HL-60 (cell line): ENCODE measurements at regions not wholly inside any gene's neighbourhood (a gene's known extent, or its start where the extent isn't known, plus 50 kb on each side); places are given as distances from the start of the nearest gene placed in this dataset.

ENCODE experiments used
- DNase-seq, 2 experiments: peaks; one replicate each; pipeline ENCODE4 v3.0.0-alpha.2; 2010 to 2020; ENCODE audit warnings: low read depth in 1 of 2, low spot score in 1 of 2
- H3K27ac ChIP-seq: fragments of 250-450 bp; sonication (Bioruptor Pico); replicated peaks from 2 replicates; pipeline ENCODE4 v1.5.1; 2020; ENCODE audit warnings: mild to moderate bottlenecking, moderate library complexity
- H3K27me3 ChIP-seq: fragments of 250-450 bp; sonication (Bioruptor Pico); 2 replicates; pipeline ENCODE4 v1.5.1; 2021; ENCODE audit warnings: mild to moderate bottlenecking, moderate library complexity; ENCODE audit not compliant: insufficient read depth, poor library complexity, severe bottlenecking
- H3K4me3 ChIP-seq: replicated peaks from 2 replicates; pipeline ENCODE4 v1.5.1; 2011; ENCODE audit warnings: mild to moderate bottlenecking, control low read depth, low read length; ENCODE audit not compliant: insufficient read depth
- GABPA ChIP-seq: IDR thresholded peaks from 2 replicates; pipeline ENCODE4 v1.6.1; 2012; ENCODE audit warnings: low read depth
- POLR2AphosphoS5 ChIP-seq: IDR thresholded peaks from 2 replicates; pipeline ENCODE4 v1.6.1; 2012; ENCODE audit warnings: low read depth
- SPI1 ChIP-seq: IDR thresholded peaks from 2 replicates; pipeline ENCODE4 v1.6.1; 2012; ENCODE audit warnings: low read depth, mild to moderate bottlenecking, borderline replicate concordance
- TF ChIP-seq, protein P1 (sequence below): IDR thresholded peaks from one replicate; pipeline ENCODE4 v1.5.1; 2011; ENCODE audit warnings: low read length, control low read depth, inconsistent platforms; ENCODE audit not compliant: insufficient read depth
- TF ChIP-seq, protein P2 (sequence below): IDR thresholded peaks from 2 replicates; pipeline ENCODE4 v1.6.1; 2012; ENCODE audit warnings: low read depth; ENCODE audit not compliant: insufficient replicate concordance

DNA sequence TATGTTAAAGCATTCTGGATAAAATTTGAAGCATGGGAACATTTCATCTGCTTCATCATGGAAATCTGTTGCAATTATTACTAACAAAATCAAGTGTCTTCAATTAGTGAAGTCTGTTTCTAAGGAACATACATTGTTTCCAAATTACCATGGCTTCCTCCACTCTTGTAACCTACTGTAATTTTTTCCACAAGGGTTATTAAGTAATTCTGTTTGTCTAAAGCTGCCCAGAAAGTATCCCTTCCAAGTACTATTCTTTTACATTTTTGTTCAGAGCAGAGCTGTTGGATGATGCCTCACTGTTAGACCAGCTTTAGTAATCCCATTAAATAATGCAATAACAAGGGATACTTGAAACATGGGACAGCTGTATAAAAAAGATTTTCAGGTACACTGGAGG lies 483.5 kb upstream of the CD180 start:
- TF ChIP-seq, protein P1, sequence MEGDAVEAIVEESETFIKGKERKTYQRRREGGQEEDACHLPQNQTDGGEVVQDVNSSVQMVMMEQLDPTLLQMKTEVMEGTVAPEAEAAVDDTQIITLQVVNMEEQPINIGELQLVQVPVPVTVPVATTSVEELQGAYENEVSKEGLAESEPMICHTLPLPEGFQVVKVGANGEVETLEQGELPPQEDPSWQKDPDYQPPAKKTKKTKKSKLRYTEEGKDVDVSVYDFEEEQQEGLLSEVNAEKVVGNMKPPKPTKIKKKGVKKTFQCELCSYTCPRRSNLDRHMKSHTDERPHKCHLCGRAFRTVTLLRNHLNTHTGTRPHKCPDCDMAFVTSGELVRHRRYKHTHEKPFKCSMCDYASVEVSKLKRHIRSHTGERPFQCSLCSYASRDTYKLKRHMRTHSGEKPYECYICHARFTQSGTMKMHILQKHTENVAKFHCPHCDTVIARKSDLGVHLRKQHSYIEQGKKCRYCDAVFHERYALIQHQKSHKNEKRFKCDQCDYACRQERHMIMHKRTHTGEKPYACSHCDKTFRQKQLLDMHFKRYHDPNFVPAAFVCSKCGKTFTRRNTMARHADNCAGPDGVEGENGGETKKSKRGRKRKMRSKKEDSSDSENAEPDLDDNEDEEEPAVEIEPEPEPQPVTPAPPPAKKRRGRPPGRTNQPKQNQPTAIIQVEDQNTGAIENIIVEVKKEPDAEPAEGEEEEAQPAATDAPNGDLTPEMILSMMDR, result no peak
- TF ChIP-seq GABPA (no peak), POLR2AphosphoS5 (no peak), SPI1 (no peak)
- TF ChIP-seq, protein P2, sequence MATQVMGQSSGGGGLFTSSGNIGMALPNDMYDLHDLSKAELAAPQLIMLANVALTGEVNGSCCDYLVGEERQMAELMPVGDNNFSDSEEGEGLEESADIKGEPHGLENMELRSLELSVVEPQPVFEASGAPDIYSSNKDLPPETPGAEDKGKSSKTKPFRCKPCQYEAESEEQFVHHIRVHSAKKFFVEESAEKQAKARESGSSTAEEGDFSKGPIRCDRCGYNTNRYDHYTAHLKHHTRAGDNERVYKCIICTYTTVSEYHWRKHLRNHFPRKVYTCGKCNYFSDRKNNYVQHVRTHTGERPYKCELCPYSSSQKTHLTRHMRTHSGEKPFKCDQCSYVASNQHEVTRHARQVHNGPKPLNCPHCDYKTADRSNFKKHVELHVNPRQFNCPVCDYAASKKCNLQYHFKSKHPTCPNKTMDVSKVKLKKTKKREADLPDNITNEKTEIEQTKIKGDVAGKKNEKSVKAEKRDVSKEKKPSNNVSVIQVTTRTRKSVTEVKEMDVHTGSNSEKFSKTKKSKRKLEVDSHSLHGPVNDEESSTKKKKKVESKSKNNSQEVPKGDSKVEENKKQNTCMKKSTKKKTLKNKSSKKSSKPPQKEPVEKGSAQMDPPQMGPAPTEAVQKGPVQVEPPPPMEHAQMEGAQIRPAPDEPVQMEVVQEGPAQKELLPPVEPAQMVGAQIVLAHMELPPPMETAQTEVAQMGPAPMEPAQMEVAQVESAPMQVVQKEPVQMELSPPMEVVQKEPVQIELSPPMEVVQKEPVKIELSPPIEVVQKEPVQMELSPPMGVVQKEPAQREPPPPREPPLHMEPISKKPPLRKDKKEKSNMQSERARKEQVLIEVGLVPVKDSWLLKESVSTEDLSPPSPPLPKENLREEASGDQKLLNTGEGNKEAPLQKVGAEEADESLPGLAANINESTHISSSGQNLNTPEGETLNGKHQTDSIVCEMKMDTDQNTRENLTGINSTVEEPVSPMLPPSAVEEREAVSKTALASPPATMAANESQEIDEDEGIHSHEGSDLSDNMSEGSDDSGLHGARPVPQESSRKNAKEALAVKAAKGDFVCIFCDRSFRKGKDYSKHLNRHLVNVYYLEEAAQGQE, result no peak
- no peak overlapping the region for H3K27ac ChIP-seq
- no peak for DNase-seq
- no peaks in the 10 kb centered on the region for H3K27me3 ChIP-seq
- H3K4me3 ChIP-seq, result no peak overlapping the region

DNA sequence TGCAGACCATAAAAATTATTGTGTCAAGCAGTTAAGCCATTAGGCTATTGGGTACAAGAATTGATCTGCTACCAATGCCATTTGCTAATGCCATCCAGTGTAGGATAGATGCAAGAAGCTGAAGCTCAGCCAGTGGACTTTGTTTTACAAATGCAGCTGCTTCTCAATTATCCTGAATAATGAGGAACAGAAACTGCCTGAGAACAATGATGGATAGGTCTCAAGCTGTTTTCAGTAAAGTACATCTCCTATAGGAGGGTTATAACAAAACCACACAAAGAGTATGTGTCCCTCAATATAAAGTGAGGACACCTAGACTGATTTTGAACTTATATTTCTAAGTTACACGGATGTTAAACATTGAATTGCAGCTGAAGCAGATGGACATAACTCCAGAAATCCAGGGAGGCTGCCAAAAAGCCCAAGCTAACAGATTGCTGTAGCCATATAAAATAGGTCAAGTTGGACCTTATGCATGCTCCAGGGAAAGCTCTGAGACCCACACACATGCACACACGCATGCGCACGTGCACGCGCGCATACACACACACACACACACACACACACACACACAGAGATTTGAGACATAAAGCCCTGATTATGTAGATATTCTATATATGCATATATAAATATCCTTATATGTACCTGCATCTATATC lies 482.7 kb upstream of the CD180 start:
- no peak for DNase-seq
- no peaks in the 10 kb centered on the region for H3K27me3 ChIP-seq
- no peak overlapping the region for H3K4me3 ChIP-seq
- no peak overlapping the region for H3K27ac ChIP-seq
- no peak for TF ChIP-seq GABPA
- TF ChIP-seq SPI1, result no peak
- TF ChIP-seq, protein P1, result no peak
- TF ChIP-seq POLR2AphosphoS5, result no peak
- TF ChIP-seq, protein P2, result no peak

DNA sequence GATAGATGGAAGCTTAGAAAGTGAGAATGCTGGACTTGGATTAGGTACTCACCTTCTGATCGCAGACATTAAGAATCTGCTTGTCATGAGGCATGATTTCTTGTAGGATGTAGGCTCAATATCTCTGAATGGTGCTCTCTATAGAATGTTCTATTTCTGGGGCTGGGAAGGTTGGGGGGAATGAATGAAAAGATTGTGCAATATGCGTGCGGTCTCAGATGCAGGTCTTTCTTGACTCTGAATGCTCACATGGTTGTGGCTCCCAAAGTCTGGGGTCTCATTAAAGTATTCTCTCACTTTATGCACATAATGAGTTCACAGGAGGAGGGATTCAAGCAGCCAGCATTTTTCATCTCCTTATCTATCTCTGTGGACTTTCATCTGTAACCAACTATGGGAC lies 482.0 kb upstream of the CD180 start:
- DNase-seq, result no peak
- no peaks in the 10 kb centered on the region for H3K27me3 ChIP-seq
- no peak overlapping the region for H3K4me3 ChIP-seq
- TF ChIP-seq, protein P1, result no peak
- TF ChIP-seq SPI1 (no peak), GABPA (no peak)
- no peak overlapping the region for H3K27ac ChIP-seq

DNA sequence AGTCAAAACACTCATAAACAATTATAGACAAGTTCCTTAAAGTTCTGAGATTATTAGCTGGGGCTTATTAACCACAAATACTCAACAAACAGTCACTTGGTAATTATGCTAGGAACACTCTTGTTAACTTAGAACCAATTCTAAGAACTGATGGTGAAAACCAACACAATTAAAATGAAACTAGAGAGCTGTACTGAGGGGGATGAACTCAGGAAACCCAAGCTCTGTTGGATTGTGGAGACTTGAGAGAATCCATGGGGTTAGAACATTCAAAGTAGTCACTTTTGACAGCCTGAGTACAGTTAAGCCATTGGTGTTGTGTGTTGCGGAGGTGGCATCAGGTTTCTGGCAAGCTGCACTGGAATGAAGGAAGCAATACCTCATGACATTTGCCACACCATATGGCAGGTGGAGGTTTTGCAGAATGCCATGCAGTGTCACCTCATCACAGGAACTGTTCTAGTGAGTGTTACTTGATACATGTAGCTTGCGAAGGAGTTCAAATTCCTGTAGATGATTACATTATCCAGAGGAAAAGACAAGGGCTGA lies 480.9 kb upstream of the CD180 start:
- TF ChIP-seq, protein P1, result no peak
- no peak for TF ChIP-seq SPI1
- TF ChIP-seq, protein P2, result no peak

More for the DNA sequence above, 480.9 kb upstream of the CD180 start:
- H3K4me3 ChIP-seq, result no peak overlapping the region
- no peak overlapping the region for H3K27ac ChIP-seq
- no peaks in the 10 kb centered on the region for H3K27me3 ChIP-seq
- no peak for DNase-seq
